SJSA1 (cell line): ENCODE measurements at regions not wholly inside any gene's neighbourhood (a gene's known extent, or its start where the extent isn't known, plus 50 kb on each side); places are given as distances from the start of the nearest gene placed in this dataset.

Experiments used
- DNase-seq, 2 experiments: peaks; one replicate each; pipeline ENCODE4 v3.0.0-alpha.2; 2015 to 2020; ENCODE audit warnings: low spot score in 2 of 2, low read depth in 1 of 2
- H3K27ac ChIP-seq: fragments of 250-450 bp; sonication (Bioruptor Pico); 2 replicates; pipeline ENCODE4 v1.5.1; 2020; ENCODE audit warnings: mild to moderate bottlenecking, moderate library complexity
- H3K27me3 ChIP-seq: fragments of 250-450 bp; sonication (Bioruptor Pico); replicated peaks from 2 replicates; pipeline ENCODE4 v1.5.1; 2020; ENCODE audit warnings: mild to moderate bottlenecking, moderate library complexity
- H3K36me3 ChIP-seq: fragments of 250-450 bp; sonication (Bioruptor Pico); 2 replicates; pipeline ENCODE4 v1.5.1; 2020; ENCODE audit warnings: mild to moderate bottlenecking
- H3K4me1 ChIP-seq: fragments of 250-450 bp; sonication (Bioruptor Pico); replicated peaks from 2 replicates; pipeline ENCODE4 v1.6.1; 2021; ENCODE audit warnings: mild to moderate bottlenecking
- H3K4me3 ChIP-seq: fragments of 250-450 bp; sonication (Bioruptor Pico); 2 replicates; pipeline ENCODE4 v1.5.1; 2020; ENCODE audit warnings: mild to moderate bottlenecking
- H3K9me3 ChIP-seq: fragments of 250-450 bp; sonication (Bioruptor Pico); replicated peaks from 2 replicates; pipeline ENCODE4 v1.5.1; 2020; ENCODE audit warnings: mild to moderate bottlenecking

DNA sequence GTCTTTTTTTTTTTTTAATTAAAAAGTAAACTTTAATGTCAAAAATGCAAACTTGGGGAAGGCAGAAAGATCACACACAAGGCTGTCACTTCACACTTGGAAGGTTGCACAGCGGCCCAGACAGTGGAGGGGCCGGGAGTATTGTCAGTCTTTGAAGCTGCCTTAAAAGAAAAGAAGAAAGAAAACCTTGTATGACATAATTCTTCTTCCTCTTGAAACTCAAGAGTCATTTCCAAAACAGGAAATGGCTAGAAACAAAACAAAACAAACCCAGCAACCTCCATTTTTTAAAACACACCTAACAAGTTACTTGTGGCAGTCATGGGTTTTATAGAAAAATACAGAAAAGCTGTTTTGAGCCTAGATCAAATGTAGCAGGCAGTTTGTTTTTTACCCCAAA lies 68.1 kb upstream of the MAGI1 start:
- Histone ChIP-seq H3K4me1 (peaks cover 15% of the 10 kb centered on the region), H3K9me3 (no peaks in the 10 kb centered on the region), H3K27me3 (no peaks in the 10 kb centered on the region), H3K4me3 (no peak overlapping the region), H3K36me3 (no peaks in the 10 kb centered on the region), H3K27ac (peak overlapping the region; percentile 55)
- DNase-seq: peak in 1 of 2 experiments; percentile 16

DNA sequence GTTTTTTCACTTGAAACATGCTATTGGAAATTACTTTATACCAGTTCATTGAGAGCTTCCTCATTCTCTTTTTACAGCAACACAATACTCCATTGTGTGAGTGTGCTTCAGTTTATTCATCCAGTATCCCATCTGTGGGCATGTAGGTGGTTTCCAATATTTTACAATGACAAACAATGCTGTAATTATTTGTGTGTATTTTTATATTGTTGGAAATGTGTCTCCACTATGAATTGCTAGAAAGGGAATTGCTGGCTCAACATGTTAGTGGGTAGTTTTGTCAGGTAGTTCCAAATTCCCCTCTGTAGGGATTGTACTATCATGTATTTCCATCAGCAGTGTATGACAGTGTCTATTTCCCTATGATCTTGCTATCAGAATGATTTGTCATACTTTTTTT lies 65.8 kb upstream of the MAGI1 start:
- Histone ChIP-seq H3K4me1 (peaks cover 18% of the 10 kb centered on the region), H3K4me3 (no peak overlapping the region), H3K9me3 (no peaks in the 10 kb centered on the region), H3K27ac (no peak overlapping the region), H3K27me3 (no peaks in the 10 kb centered on the region), H3K36me3 (no peaks in the 10 kb centered on the region)
- no peak for DNase-seq

DNA sequence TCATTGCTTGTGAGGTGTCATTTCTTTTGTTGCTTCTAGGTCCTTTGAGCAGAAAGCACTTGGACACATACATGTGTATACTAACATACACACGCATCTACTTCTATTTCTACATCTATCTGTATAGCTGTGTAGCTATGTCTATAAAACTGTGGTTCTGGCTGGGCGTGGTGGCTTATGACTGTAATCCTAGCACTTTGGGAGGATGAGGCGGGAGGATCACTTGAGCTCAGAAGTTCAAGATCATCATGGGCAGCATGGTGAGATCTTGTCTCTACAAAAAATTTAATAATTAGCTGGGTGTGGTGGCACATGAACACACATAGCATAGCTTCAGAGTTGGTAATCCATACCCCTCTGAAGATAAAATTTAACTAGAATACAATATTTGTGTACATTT lies 65.0 kb upstream of the MAGI1 start:
- no peaks in the 10 kb centered on the region for H3K27me3 ChIP-seq
- no peaks in the 10 kb centered on the region for H3K9me3 ChIP-seq
- H3K36me3 ChIP-seq: no peaks in the 10 kb centered on the region
- peaks cover 25% of the 10 kb centered on the region for H3K4me1 ChIP-seq
- DNase-seq: no peak
- no peak overlapping the region for H3K27ac ChIP-seq
- H3K4me3 ChIP-seq: no peak overlapping the region

DNA sequence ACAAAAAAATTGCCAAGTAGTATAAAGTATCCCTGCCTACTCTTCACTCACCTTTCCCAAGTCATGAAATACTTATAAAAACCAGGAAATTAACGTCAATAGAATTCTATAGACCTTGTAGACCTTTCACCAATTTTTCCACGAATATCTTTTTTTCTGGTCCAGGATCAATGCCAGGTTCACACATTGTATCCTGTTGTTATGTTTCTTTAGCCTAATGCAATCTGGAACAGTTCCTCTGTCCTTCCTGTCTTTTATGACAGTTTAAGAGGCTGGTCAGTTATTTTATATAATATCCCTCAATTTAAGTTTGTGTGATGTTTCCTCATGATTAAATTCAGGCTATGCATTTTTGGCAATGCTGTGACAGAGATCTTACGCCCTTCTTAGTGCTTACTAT lies 63.2 kb upstream of the MAGI1 start:
- no peaks in the 10 kb centered on the region for H3K36me3 ChIP-seq
- no peaks in the 10 kb centered on the region for H3K27me3 ChIP-seq
- H3K27ac ChIP-seq: no peak overlapping the region
- H3K4me1 ChIP-seq: peaks cover 21% of the 10 kb centered on the region
- DNase-seq: no peak
- H3K4me3 ChIP-seq: no peak overlapping the region
- H3K9me3 ChIP-seq: no peaks in the 10 kb centered on the region

DNA sequence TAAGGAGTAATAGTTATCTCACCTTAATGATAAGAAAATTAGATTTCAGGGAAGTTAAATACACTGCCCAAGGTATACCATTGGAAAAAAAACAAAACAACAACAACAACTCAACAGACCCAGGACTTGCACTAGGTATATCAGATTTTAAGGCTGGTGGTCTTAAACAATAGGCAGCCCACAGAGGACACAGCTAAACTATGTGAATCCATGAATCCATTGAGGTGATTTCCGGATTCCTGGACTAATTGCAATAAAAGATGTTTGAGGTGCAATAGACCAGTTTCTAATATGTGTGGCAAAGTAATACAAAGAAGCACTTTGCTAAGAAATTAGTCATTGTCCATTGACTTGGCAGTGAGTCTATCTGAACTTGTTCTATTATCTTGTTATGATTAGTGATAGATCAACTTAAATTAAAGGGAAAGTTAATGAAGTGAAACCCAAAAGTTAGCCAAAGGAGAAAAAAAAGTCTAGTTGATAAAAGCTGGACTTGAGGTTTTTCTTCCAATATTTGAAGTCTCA lies 60.9 kb upstream of the MAGI1 start:
- DNase-seq: peak in 1 of 2 experiments; percentile 12

DNA sequence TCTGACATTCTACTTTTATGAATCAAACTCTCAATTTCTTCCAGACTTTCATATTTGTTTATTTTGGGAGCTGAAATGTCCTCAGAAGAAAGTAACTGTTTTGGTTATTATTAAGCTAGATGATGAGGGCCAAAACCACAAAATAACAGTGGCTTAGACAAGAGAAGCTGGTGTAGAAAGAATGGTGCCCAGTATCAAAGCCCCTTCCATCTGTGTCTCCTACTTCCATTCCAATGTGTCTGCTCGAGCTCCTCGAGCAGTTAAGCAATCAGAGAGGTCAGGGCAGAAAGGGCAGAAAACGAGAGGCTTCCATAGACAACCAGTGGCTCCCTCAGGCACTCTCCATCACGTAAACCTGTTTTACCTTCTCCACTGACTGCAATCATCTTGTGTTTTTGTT lies 59.7 kb upstream of the MAGI1 start:
- H3K27ac ChIP-seq: no peak overlapping the region
- no peaks in the 10 kb centered on the region for H3K36me3 ChIP-seq
- H3K4me3 ChIP-seq: no peak overlapping the region

More for the DNA sequence above, 60.9 kb upstream of the MAGI1 start:
- Histone ChIP-seq H3K27ac (no peak overlapping the region), H3K36me3 (no peaks in the 10 kb centered on the region), H3K4me1 (peaks cover 18% of the 10 kb centered on the region), H3K9me3 (peaks cover 5% of the 10 kb centered on the region; the same call in 1 of the 2 replicates), H3K27me3 (no peaks in the 10 kb centered on the region), H3K4me3 (no peak overlapping the region)

DNA sequence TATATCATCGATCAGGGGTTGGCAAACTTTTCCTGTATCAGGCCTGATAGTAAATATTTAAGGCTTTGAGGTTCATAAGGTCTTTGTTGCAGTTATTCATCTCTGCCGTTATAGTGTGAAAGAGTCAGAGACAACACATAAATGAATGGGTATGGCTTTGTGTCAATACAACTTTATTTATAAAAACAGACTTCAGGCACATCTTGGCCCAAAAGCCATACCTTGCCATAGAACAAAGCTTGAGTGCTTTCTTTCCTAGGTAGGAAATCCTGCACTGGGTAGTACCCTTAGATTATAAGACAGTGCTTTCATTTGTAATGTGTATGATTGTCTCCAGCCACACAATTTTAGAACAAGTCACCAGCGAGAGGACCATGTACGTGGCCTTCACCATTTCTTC lies 58.9 kb upstream of the MAGI1 start:
- H3K4me3 ChIP-seq: no peak overlapping the region
- DNase-seq: no peak
- H3K4me1 ChIP-seq: peaks cover 18% of the 10 kb centered on the region
- peaks cover 5% of the 10 kb centered on the region; the same call in 1 of the 2 replicates for H3K9me3 ChIP-seq
- H3K36me3 ChIP-seq: no peaks in the 10 kb centered on the region
- H3K27ac ChIP-seq: no peak overlapping the region
- no peaks in the 10 kb centered on the region for H3K27me3 ChIP-seq

More for the DNA sequence above, 59.7 kb upstream of the MAGI1 start:
- Histone ChIP-seq H3K4me1 (peaks cover 18% of the 10 kb centered on the region), H3K9me3 (peaks cover 5% of the 10 kb centered on the region; the same call in 1 of the 2 replicates), H3K27me3 (no peaks in the 10 kb centered on the region)
- DNase-seq: peak in 1 of 2 experiments; percentile 22

DNA sequence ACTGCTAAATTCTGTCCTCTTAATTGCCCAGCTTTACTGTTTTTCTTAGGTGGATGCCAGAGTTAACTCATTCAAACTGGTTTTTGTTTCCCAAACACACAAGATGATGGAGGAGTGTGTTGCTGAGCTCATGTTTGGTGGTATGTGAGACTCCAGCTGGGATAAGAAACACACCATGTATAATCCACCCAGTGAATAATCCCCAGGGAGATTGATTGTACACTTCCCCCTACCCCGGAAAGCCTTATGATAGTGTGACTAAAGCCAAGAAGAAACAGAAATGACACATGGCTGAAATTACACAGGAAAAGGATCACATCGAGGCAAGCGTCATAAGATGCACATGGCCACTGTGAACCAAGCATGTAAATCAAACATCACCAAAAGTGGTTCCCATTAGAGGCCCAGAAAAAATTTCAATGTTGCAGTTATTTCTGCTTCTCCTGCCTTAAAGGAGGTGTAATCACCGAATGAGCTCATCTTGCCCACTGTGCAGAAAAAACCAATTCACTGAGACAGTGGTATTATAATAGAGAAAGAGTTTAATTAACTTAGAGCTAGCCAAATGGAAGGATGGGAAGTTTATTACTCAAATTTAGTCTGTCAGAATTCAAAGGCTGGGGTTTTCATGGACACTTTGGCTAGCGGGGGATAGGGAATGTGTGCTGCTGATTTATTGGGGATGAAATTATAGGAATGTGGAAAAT lies 56.7 kb upstream of the MAGI1 start:
- DNase-seq: no peak
- no peaks in the 10 kb centered on the region for H3K27me3 ChIP-seq
- no peaks in the 10 kb centered on the region for H3K36me3 ChIP-seq
- H3K27ac ChIP-seq: no peak overlapping the region
- H3K4me1 ChIP-seq: peaks cover 18% of the 10 kb centered on the region
- H3K4me3 ChIP-seq: no peak overlapping the region
- H3K9me3 ChIP-seq: peaks cover 5% of the 10 kb centered on the region; the same call in 1 of the 2 replicates

DNA sequence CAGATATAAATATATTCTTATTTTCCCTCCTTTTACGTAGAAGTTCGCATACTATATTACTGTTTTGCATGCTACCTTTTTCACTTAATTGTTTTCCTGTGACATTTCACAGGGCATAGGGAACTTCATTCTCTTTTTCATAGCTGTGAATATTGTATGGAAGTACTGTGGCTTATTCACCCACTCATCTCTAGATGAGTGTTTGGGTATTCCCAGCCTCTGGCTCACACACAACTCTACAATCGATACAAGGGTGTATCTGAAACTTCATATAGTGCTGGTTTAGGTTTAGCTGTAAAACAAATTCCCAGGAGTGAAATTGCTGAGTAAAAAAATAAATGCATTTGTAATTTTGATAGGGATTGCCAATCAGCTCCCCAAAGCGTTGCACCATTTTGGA lies 55.3 kb upstream of the MAGI1 start:
- H3K27me3 ChIP-seq: no peaks in the 10 kb centered on the region
- peaks cover 5% of the 10 kb centered on the region; the same call in 1 of the 2 replicates for H3K9me3 ChIP-seq
- DNase-seq: no peak
- H3K4me3 ChIP-seq: no peak overlapping the region
- H3K4me1 ChIP-seq: peaks cover 10% of the 10 kb centered on the region
- no peak overlapping the region for H3K27ac ChIP-seq
- H3K36me3 ChIP-seq: no peaks in the 10 kb centered on the region

DNA sequence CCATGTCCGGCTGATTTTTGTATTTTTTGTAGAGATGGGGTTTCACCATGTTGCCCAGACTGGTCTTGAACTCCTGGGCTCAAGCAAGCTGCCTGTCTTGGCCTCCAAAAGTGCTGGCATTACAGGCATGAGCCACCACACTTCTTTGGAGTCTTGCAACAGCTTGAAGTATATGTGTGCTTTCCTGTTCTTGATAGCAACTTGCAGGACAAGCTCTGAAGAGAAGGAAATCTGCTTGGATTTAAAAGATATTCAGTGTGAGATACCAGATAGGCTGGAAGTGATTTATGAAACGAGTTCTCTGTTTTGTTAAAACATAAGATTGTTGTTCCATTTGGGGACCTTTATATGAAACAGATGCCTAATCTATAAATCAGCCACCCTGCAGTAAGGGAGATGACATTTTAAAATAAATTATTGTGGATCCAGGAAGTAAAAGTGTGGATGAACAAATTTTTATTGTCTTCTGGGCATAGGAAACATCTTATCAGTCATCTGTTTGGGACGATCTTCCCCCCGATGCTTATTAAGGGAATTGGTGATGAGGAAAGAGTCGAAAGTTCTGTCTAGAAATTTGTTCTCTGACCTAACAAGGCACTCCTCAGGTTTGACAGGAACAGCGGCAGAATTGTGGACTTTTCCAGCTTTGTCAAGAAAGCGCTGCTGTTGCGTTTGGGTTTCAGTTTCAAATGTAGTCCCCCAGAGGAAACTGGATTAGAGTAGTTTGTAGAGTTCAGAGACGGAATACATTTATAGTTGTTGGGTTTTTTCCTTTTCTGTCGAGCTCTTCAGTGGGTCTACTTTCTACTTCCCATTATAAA lies 53.7 kb upstream of the MAGI1 start:
- Histone ChIP-seq H3K4me1 (no peaks in the 10 kb centered on the region), H3K27ac (no peak overlapping the region), H3K9me3 (peaks cover 5% of the 10 kb centered on the region; the same call in 1 of the 2 replicates), H3K36me3 (no peaks in the 10 kb centered on the region), H3K4me3 (no peak overlapping the region), H3K27me3 (no peaks in the 10 kb centered on the region)
- no peak for DNase-seq
